Panc1 (cell line): ENCODE measurements at regions not wholly inside any gene's neighbourhood (a gene's known extent, or its start where the extent isn't known, plus 50 kb on each side); places are given as distances from the start of the nearest gene placed in this dataset.

Source experiments
- ATAC-seq: fragments of 200-7000 bp; cut with Tn5 transposase; 2 replicates; pipeline ENCODE4 v1.9.1; 2020; ENCODE audit warnings: mild to moderate bottlenecking, moderate library complexity
- BruUV-seq: library from RNA; stranded (reverse); fragments of 400-500 nt; replicated peaks from 2 replicates; lab custom pipeline; 2021; lab: Mats Ljungman, UMichigan
- CTCF ChIA-PET: fragments of 300-600 bp; sonication (Branson Sonifier 250); formaldehyde crosslinking; loops from one replicate; lab custom pipeline; 2022; ENCODE audit warnings: antibody characterized with exemption; lab: Charles Lee
- POLR2A ChIA-PET: fragments of 300-600 bp; sonication (Branson Sonifier 250); formaldehyde crosslinking; loops from one replicate; lab custom pipeline; 2022; ENCODE audit warnings: antibody characterized with exemption; lab: Charles Lee
- DNase-seq: peaks from one replicate; pipeline ENCODE4 v3.0.0-alpha.2; 2010; ENCODE audit warnings: low read depth, low spot score
- H3K27ac ChIP-seq: 2 replicates; pipeline ENCODE4 v1.5.1; 2011; ENCODE audit warnings: mild to moderate bottlenecking, low read length, inconsistent platforms
- H3K27me3 ChIP-seq: fragments of 200-500 bp; sonication (Bioruptor generic); 2 replicates; pipeline ENCODE4 v1.6.0; 2014; ENCODE audit warnings: low read length, inconsistent platforms; ENCODE audit not compliant: control insufficient read depth, insufficient read depth
- H3K36me3 ChIP-seq: fragments of 200-500 bp; sonication (Bioruptor generic); 2 replicates; pipeline ENCODE4 v1.5.1; 2014; ENCODE audit warnings: inconsistent platforms, mild to moderate bottlenecking, low read length, moderate library complexity; ENCODE audit not compliant: control insufficient read depth, insufficient read depth
- H3K4me1 ChIP-seq: 2 replicates; pipeline ENCODE4 v1.5.1; 2011; ENCODE audit warnings: inconsistent platforms, mild to moderate bottlenecking, low read length, moderate library complexity; ENCODE audit not compliant: control insufficient read depth, insufficient read depth
- H3K4me3 ChIP-seq, 2 experiments: 2 replicates each; pipeline ENCODE4 v1.5.1; 2011 to 2012; ENCODE audit warnings: low read depth in 2 of 2, low read length in 2 of 2, mild to moderate bottlenecking in 2 of 2, inconsistent platforms in 1 of 2, moderate library complexity in 1 of 2
- H3K9me3 ChIP-seq: fragments of 200-500 bp; sonication (Bioruptor generic); 2 replicates; pipeline ENCODE4 v1.5.1; 2014; ENCODE audit warnings: low read depth, mild to moderate bottlenecking, inconsistent platforms, low read length, moderate library complexity; ENCODE audit not compliant: control insufficient read depth, insufficient read depth
- POLR2AphosphoS5 ChIP-seq: IDR thresholded peaks from 2 replicates; pipeline ENCODE4 v1.6.1; 2012; ENCODE audit warnings: mild to moderate bottlenecking, low read depth, low read length, moderate library complexity
- SIN3A ChIP-seq: IDR thresholded peaks from 2 replicates; pipeline ENCODE4 v1.6.1; 2012; ENCODE audit warnings: low read depth, mild to moderate bottlenecking, low read length, moderate library complexity, borderline replicate concordance; ENCODE audit not compliant: insufficient read depth
- TCF7L2 ChIP-seq: IDR thresholded peaks from 2 replicates; pipeline ENCODE4 v1.6.1; 2011; ENCODE audit warnings: mild to moderate bottlenecking, low read depth, low read length, inconsistent platforms
- in situ Hi-C: cut with HindIII; loops from 2 replicates; pipeline ENCODE4 v1.10.0; 2016; ENCODE audit warnings: low sequenced_read_pairs, low pct_unique_long_range_greater_than_20kb
- intact Hi-C: fragments of 100-400 bp; cut with micrococcal nuclease; formaldehyde crosslinking; loops from one replicate; pipeline ENCODE4 v1.10.0; 2022; ENCODE audit not compliant: unreplicated experiment
- TF ChIP-seq, protein P1 (sequence below), 2 experiments: IDR thresholded peaks; 2 replicates each; pipeline ENCODE4 v1.6.1; 2011 to 2012; ENCODE audit warnings: low read depth in 2 of 2, control low read depth in 1 of 2, low read length in 1 of 2, mild to moderate bottlenecking in 1 of 2, moderate library complexity in 1 of 2; ENCODE audit not compliant: insufficient read depth in 1 of 2
- TF ChIP-seq, protein P2 (sequence below): fragments of 450-650 bp; IDR thresholded peaks from 2 replicates; pipeline ENCODE4 v1.5.1; 2017; ENCODE audit warnings: mild to moderate bottlenecking

DNA sequence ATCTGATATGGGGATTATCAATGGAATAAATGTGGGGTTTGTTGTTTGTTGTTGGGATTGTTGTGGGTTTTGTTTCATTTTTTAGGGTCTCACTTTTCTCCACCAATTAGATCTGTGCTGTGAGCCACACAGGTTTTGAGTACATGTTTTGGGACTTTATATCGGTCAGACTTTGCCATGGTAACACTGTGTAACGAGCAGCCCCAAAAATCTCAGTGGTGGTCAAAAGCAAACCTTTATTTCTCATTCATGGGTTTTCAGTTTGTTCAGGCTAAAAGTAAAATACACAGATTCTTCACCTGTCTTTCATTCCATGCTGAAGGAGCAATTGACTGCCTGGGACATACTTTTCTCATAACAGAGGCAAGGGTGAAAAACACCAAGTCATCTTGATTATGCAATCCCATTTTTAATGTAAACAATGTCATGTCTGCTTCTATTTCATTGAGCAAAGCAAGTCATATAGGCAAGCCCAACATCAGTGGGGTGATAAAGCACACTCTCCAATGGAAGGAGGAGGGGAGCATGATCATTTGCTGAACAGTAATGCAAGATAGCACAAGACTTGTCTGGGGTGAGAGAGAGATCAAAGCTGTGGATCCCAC, 101.1 kb upstream of the PLCB4 start:
- Histone ChIP-seq H3K4me1 (no peaks in the 10 kb centered on the region), H3K9me3 (no peaks in the 10 kb centered on the region), H3K4me3 (no peak overlapping the region), H3K36me3 (no peaks in the 10 kb centered on the region), H3K27me3 (no peaks in the 10 kb centered on the region), H3K27ac (no peak overlapping the region)
- TF ChIP-seq POLR2AphosphoS5 (no peak), SIN3A (no peak)
- TF ChIP-seq, protein P1, sequence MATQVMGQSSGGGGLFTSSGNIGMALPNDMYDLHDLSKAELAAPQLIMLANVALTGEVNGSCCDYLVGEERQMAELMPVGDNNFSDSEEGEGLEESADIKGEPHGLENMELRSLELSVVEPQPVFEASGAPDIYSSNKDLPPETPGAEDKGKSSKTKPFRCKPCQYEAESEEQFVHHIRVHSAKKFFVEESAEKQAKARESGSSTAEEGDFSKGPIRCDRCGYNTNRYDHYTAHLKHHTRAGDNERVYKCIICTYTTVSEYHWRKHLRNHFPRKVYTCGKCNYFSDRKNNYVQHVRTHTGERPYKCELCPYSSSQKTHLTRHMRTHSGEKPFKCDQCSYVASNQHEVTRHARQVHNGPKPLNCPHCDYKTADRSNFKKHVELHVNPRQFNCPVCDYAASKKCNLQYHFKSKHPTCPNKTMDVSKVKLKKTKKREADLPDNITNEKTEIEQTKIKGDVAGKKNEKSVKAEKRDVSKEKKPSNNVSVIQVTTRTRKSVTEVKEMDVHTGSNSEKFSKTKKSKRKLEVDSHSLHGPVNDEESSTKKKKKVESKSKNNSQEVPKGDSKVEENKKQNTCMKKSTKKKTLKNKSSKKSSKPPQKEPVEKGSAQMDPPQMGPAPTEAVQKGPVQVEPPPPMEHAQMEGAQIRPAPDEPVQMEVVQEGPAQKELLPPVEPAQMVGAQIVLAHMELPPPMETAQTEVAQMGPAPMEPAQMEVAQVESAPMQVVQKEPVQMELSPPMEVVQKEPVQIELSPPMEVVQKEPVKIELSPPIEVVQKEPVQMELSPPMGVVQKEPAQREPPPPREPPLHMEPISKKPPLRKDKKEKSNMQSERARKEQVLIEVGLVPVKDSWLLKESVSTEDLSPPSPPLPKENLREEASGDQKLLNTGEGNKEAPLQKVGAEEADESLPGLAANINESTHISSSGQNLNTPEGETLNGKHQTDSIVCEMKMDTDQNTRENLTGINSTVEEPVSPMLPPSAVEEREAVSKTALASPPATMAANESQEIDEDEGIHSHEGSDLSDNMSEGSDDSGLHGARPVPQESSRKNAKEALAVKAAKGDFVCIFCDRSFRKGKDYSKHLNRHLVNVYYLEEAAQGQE (IDR thresholded peaks at IDR 0.05; ENCODE audit: insufficient read depth in 1 of 2, low read depth in 2 of 2, low read length in 1 of 2), result no peak
- TF ChIP-seq, protein P2, sequence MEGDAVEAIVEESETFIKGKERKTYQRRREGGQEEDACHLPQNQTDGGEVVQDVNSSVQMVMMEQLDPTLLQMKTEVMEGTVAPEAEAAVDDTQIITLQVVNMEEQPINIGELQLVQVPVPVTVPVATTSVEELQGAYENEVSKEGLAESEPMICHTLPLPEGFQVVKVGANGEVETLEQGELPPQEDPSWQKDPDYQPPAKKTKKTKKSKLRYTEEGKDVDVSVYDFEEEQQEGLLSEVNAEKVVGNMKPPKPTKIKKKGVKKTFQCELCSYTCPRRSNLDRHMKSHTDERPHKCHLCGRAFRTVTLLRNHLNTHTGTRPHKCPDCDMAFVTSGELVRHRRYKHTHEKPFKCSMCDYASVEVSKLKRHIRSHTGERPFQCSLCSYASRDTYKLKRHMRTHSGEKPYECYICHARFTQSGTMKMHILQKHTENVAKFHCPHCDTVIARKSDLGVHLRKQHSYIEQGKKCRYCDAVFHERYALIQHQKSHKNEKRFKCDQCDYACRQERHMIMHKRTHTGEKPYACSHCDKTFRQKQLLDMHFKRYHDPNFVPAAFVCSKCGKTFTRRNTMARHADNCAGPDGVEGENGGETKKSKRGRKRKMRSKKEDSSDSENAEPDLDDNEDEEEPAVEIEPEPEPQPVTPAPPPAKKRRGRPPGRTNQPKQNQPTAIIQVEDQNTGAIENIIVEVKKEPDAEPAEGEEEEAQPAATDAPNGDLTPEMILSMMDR, result no peak
- POLR2A ChIA-PET, result no interaction called here
- no peak for DNase-seq
- intact Hi-C loops (no loop called here), in situ Hi-C loops (no loop called here)
- CTCF ChIA-PET, result no interaction called here
- BruUV-seq, result no TSS peak
- ATAC-seq, result no peak

DNA sequence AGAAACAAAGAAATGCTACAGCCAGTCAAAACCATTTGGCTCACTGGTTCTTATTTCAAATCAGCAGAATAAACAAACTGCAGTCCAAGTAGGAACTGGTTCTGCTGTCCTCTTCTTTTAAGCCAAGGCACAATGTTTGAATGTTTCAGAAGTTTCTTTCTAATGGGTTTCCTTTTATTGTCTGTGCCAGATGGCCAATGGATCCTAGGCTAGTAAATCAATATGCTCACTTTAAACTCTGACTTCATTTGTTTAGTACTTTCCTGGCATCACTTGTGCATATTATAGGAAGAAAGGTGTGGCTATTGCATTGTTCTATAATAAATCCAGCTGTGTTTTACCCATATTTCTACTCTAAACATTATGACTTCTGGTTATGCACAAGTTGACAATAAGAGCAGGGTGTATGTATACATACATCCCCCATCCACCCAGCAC, 99.7 kb upstream of the PLCB4 start:
- Histone ChIP-seq H3K27ac (no peak overlapping the region), H3K4me1 (no peaks in the 10 kb centered on the region), H3K36me3 (no peaks in the 10 kb centered on the region), H3K4me3 (no peak overlapping the region), H3K27me3 (no peaks in the 10 kb centered on the region), H3K9me3 (no peaks in the 10 kb centered on the region)
- no peak for TF ChIP-seq POLR2AphosphoS5
- TF ChIP-seq, protein P2, result no peak
- TF ChIP-seq, protein P1 (IDR thresholded peaks at IDR 0.05; ENCODE audit: insufficient read depth in 1 of 2, low read depth in 2 of 2, low read length in 1 of 2), result no peak
- no peak for TF ChIP-seq TCF7L2
- TF ChIP-seq SIN3A, result no peak
- DNase-seq (no peak), ATAC-seq (no peak)
- ChIA-PET CTCF (no interaction called here), POLR2A (no interaction called here)
- no TSS peak for BruUV-seq
- in situ Hi-C loops, result no loop called here
- intact Hi-C loops, result no loop called here
